GM13977 (cell line): ENCODE measurements at regions not wholly inside any gene's neighbourhood (a gene's known extent, or its start where the extent isn't known, plus 50 kb on each side); places are given as distances from the start of the nearest gene placed in this dataset.

Source experiments
- DNase-seq: peaks from one replicate; pipeline ENCODE4 v3.0.0; 2012; ENCODE audit warnings: low spot score
- CTCF ChIP-seq: IDR thresholded peaks from 2 replicates; pipeline ENCODE4 v1.5.1; 2012; ENCODE audit warnings: mild to moderate bottlenecking, control low read depth; ENCODE audit not compliant: insufficient read depth; ENCODE audit errors: extremely low read depth, missing control alignments
- in situ Hi-C: fragments of 300-500 bp; cut with MboI; formaldehyde crosslinking; loops from one replicate; pipeline ENCODE4 v1.12.0; 2022; ENCODE audit warnings: low sequenced_read_pairs, low pct_unique_long_range_greater_than_20kb, mixed read lengths, inconsistent platforms; ENCODE audit not compliant: unreplicated experiment

- in situ Hi-C loops, result no loop called here
- TF ChIP-seq CTCF, result no peak
- no peak for DNase-seq
Observed at GRCh38 chr12:41963398-41963797, 181.3 kb downstream of the GXYLT1 start.

GRCh38 chr12:41962171-41962572, 182.5 kb downstream of the GXYLT1 start:
- TF ChIP-seq CTCF, result no peak
- in situ Hi-C loops, result no loop called here
- no peak for DNase-seq

- no peak for TF ChIP-seq CTCF
- DNase-seq, result no peak
- in situ Hi-C loops, result no loop called here
Observed at GRCh38 chr12:41959271-41959670, 185.4 kb downstream of the GXYLT1 start.

- TF ChIP-seq CTCF, result no peak
- no peak for DNase-seq
- in situ Hi-C loops, result no loop called here
Observed at GRCh38 chr12:41956353-41956752, 188.3 kb downstream of the GXYLT1 start.

- in situ Hi-C loops, result no loop called here
- DNase-seq, result no peak
- no peak for TF ChIP-seq CTCF
Observed at GRCh38 chr12:41950455-41950854, 194.2 kb downstream of the GXYLT1 start.

GRCh38 chr12:41946106-41946505, 198.6 kb downstream of the GXYLT1 start:
- no peak for DNase-seq
- in situ Hi-C loops, result no loop called here
- TF ChIP-seq CTCF, result no peak

- no peak for DNase-seq
- TF ChIP-seq CTCF, result no peak
- in situ Hi-C loops, result no loop called here
Observed at GRCh38 chr12:41944216-41944615, 200.5 kb downstream of the GXYLT1 start.
